Panc1 (cell line): ENCODE measurements at regions not wholly inside any gene's neighbourhood (a gene's known extent, or its start where the extent isn't known, plus 50 kb on each side); places are given as distances from the start of the nearest gene placed in this dataset.

Experiments used
- CTCF ChIP-seq: fragments of 450-650 bp; IDR thresholded peaks from 2 replicates; pipeline ENCODE4 v1.5.1; 2017; ENCODE audit warnings: mild to moderate bottlenecking
- POLR2AphosphoS5 ChIP-seq: IDR thresholded peaks from 2 replicates; pipeline ENCODE4 v1.6.1; 2012; ENCODE audit warnings: mild to moderate bottlenecking, low read depth, low read length, moderate library complexity
- TCF7L2 ChIP-seq: IDR thresholded peaks from 2 replicates; pipeline ENCODE4 v1.6.1; 2011; ENCODE audit warnings: mild to moderate bottlenecking, low read depth, low read length, inconsistent platforms

- no peak for TF ChIP-seq CTCF
- TF ChIP-seq TCF7L2: no peak
- no peak for TF ChIP-seq POLR2AphosphoS5
These were observed 194.7 kb upstream of the VCX3A start for GRCh38 chrX:6729626-6730025.
